ENCODE measurements at regions not wholly inside any gene's neighbourhood (a gene's known extent, or its start where the extent isn't known, plus 50 kb on each side); places are given as distances from the start of the nearest gene placed in this dataset.

GRCh38 chr1:5765997-5766913 lies 226.0 kb downstream of the NPHP4 start:
- DNase-seq: no peak

- DNase-seq: no peak
Measured at GRCh38 chr1:5765483-5765882, 226.7 kb downstream of the NPHP4 start.

- DNase-seq: no peak
Measured at GRCh38 chr1:5764959-5765358, 227.3 kb downstream of the NPHP4 start.

- no peak for DNase-seq
Measured at GRCh38 chr1:5764464-5764863, 227.8 kb downstream of the NPHP4 start.

- DNase-seq: no peak
Measured at GRCh38 chr1:5763696-5764370, 228.4 kb downstream of the NPHP4 start.

GRCh38 chr1:5758859-5759578 lies 233.2 kb downstream of the NPHP4 start:
- DNase-seq: no peak

- DNase-seq: no peak
Measured at GRCh38 chr1:5758000-5758858, 234.0 kb downstream of the NPHP4 start.

- DNase-seq: no peak
Measured at GRCh38 chr1:5757187-5757805, 234.9 kb downstream of the NPHP4 start.

- DNase-seq: no peak
Measured at GRCh38 chr1:5756434-5757186, 235.6 kb downstream of the NPHP4 start.

- DNase-seq: no peak
Measured at GRCh38 chr1:5755552-5756125, 236.6 kb downstream of the NPHP4 start.

GRCh38 chr1:5754817-5755551 lies 237.2 kb downstream of the NPHP4 start:
- no peak for DNase-seq

GRCh38 chr1:5753549-5754421 lies 238.4 kb downstream of the NPHP4 start:
- no peak for DNase-seq

GRCh38 chr1:5752746-5753548 lies 239.3 kb downstream of the NPHP4 start:
- no peak for DNase-seq

GRCh38 chr1:5751833-5752745 lies 240.1 kb downstream of the NPHP4 start:
- DNase-seq: no peak

GRCh38 chr1:5751163-5751540 lies 241.1 kb downstream of the NPHP4 start:
- DNase-seq: no peak

GRCh38 chr1:5750186-5751162 lies 241.8 kb downstream of the NPHP4 start:
- no peak for DNase-seq

All from CD4-positive, alpha-beta T cell treated with Interleukin-15 for 1 hour (primary cell).